ENCODE measurements at regions not wholly inside any gene's neighbourhood (a gene's known extent, or its start where the extent isn't known, plus 50 kb on each side); places are given as distances from the start of the nearest gene placed in this dataset.

GRCh38 chr14:82915381-82915780 lies 1381.7 kb upstream of the SEL1L start:
- TF ChIP-seq ETS1 (IDR thresholded peaks at IDR 0.05) (no peak), STAT1 (IDR thresholded peaks at IDR 0.05; ENCODE audit: unreplicated experiment) (no peak)
- Mint-ChIP-seq H3K9me3 (peaks cover 13% of the 10 kb centered on the region; the same call in 2 of the 3 replicates), H3K4me3 (no peak overlapping the region), H3K4me1 (peaks cover 4% of the 10 kb centered on the region; the same call in 2 of the 3 replicates), H3K27me3 (ENCODE audit: insufficient read depth, low read depth, poor library complexity) (no peaks in the 10 kb centered on the region), H3K36me3 (ENCODE audit: low read depth) (no peaks in the 10 kb centered on the region), H3K27ac (no peak overlapping the region)
- Histone ChIP-seq H3K36me3 (ENCODE audit: insufficient read depth) (no peaks in the 10 kb centered on the region), H3K4me2 (no peak overlapping the region), H3K79me2 (replicated peaks; ENCODE audit: insufficient read depth) (no peaks in the 10 kb centered on the region), H2AFZ (no peak overlapping the region), H3F3A (replicated peaks; ENCODE audit: low read depth) (no peaks in the 10 kb centered on the region), H3K4me3 (no peak overlapping the region), H4K20me1 (replicated peaks; ENCODE audit: insufficient read depth) (no peaks in the 10 kb centered on the region), H3K9me2 (ENCODE audit: insufficient read depth) (no peaks in the 10 kb centered on the region; the same call in 1 of the 2 replicates), H3K27me3 (ENCODE audit: insufficient read depth) (no peaks in the 10 kb centered on the region), H3K27ac (ENCODE audit: low read depth) (no peak overlapping the region), H3K4me1 (ENCODE audit: insufficient read depth) (no peaks in the 10 kb centered on the region)
- ATAC-seq (no peak), DNase-seq (ENCODE audit: low spot score) (no peak)

- Mint-ChIP-seq H3K36me3 (ENCODE audit: low read depth) (no peaks in the 10 kb centered on the region), H3K27me3 (ENCODE audit: insufficient read depth, low read depth, poor library complexity) (no peaks in the 10 kb centered on the region), H3K4me1 (no peaks in the 10 kb centered on the region), H3K27ac (no peak overlapping the region), H3K4me3 (no peak overlapping the region), H3K9me3 (peaks cover 13% of the 10 kb centered on the region; the same call in 2 of the 3 replicates)
- H3K27me3 ChIP-seq (ENCODE audit: insufficient read depth) = no peaks in the 10 kb centered on the region
- H3K36me3 ChIP-seq (ENCODE audit: insufficient read depth) = no peaks in the 10 kb centered on the region
- no peak overlapping the region for H3K4me2 ChIP-seq
- no peaks in the 10 kb centered on the region for H4K20me1 ChIP-seq (replicated peaks; ENCODE audit: insufficient read depth)
- no peaks in the 10 kb centered on the region for H3K4me1 ChIP-seq (ENCODE audit: insufficient read depth)
- no peak overlapping the region for H3K4me3 ChIP-seq
- no peaks in the 10 kb centered on the region for H3F3A ChIP-seq (replicated peaks; ENCODE audit: low read depth)
- H2AFZ ChIP-seq = no peak overlapping the region
- no peaks in the 10 kb centered on the region for H3K9me2 ChIP-seq (ENCODE audit: insufficient read depth)
- H3K79me2 ChIP-seq (replicated peaks; ENCODE audit: insufficient read depth) = no peaks in the 10 kb centered on the region
- DNase-seq (ENCODE audit: low spot score) (no peak), ATAC-seq (no peak)
- TF ChIP-seq STAT1 (IDR thresholded peaks at IDR 0.05; ENCODE audit: unreplicated experiment) = no peak
- TF ChIP-seq ZNF462 (CRISPR knock-in tag; IDR thresholded peaks at IDR 0.05) = no peak
- TF ChIP-seq EZH2 (IDR thresholded peaks at IDR 0.05; ENCODE audit: low read depth, unreplicated experiment) = no peak
- TF ChIP-seq ZNF331 (CRISPR knock-in tag; IDR thresholded peaks at IDR 0.05; ENCODE audit: low read depth) = no peak
- no peak for TF ChIP-seq NANOG (IDR thresholded peaks at IDR 0.05; ENCODE audit: borderline replicate concordance)
- no peak for TF ChIP-seq CREB1 (CRISPR knock-in tag; IDR thresholded peaks at IDR 0.05; ENCODE audit: low read depth)
- TF ChIP-seq ETS1 (IDR thresholded peaks at IDR 0.05) = no peak
- TF ChIP-seq JUNB (IDR thresholded peaks at IDR 0.05; ENCODE audit: unreplicated experiment) = no peak
- no peak for TF ChIP-seq POLR2AphosphoS5 (IDR thresholded peaks at IDR 0.05; ENCODE audit: low read depth)
- no peak for TF ChIP-seq REST (IDR thresholded peaks at IDR 0.05; ENCODE audit: unreplicated experiment)
- TF ChIP-seq ZNF114 (CRISPR knock-in tag; IDR thresholded peaks at IDR 0.05) = no peak
- no peak overlapping the region for H3K27ac ChIP-seq (ENCODE audit: low read depth)
Observed at GRCh38 chr14:82935691-82936090, 1402.0 kb upstream of the SEL1L start.

Data from GM23338 (cell line).